GM18505 (cell line): ENCODE measurements at regions not wholly inside any gene's neighbourhood (a gene's known extent, or its start where the extent isn't known, plus 50 kb on each side); places are given as distances from the start of the nearest gene placed in this dataset.

ENCODE experiments used
- ATAC-seq: cut with Tn5 transposase; IDR thresholded peaks from one replicate; pipeline ENCODE4 v1.9.1; 2021; ENCODE audit not compliant: unreplicated experiment
- POLR2A ChIP-seq: IDR thresholded peaks from 4 replicates; pipeline ENCODE4 v1.6.1; 2011; ENCODE audit warnings: borderline replicate concordance; ENCODE audit not compliant: insufficient read depth, insufficient read length; ENCODE audit errors: extremely low read depth

- TF ChIP-seq POLR2A, result no peak
- no peak for ATAC-seq
These were observed 307.5 kb upstream of the FAM241A start for GRCh38 chr4:111837761-111838160.

- ATAC-seq, result peak; percentile 92
- TF ChIP-seq POLR2A, result no peak
These were observed 306.8 kb upstream of the FAM241A start for GRCh38 chr4:111838406-111838930.

GRCh38 chr4:111839141-111839540, 306.1 kb upstream of the FAM241A start:
- TF ChIP-seq POLR2A, result no peak
- no peak for ATAC-seq

- TF ChIP-seq POLR2A, result no peak
- no peak for ATAC-seq
These were observed 302.9 kb upstream of the FAM241A start for GRCh38 chr4:111842336-111842735.

- no peak for ATAC-seq
- TF ChIP-seq POLR2A, result no peak
These were observed 297.8 kb upstream of the FAM241A start for GRCh38 chr4:111847296-111848008.

- no peak for TF ChIP-seq POLR2A
- no peak for ATAC-seq
These were observed 295.4 kb upstream of the FAM241A start for GRCh38 chr4:111849746-111850284.

- TF ChIP-seq POLR2A, result no peak
- no peak for ATAC-seq
These were observed 290.7 kb upstream of the FAM241A start for GRCh38 chr4:111854494-111855087.

- no peak for ATAC-seq
- no peak for TF ChIP-seq POLR2A
These were observed 289.9 kb upstream of the FAM241A start for GRCh38 chr4:111855308-111855707.

GRCh38 chr4:111864066-111864465, 281.2 kb upstream of the FAM241A start:
- no peak for ATAC-seq
- TF ChIP-seq POLR2A, result no peak

- no peak for TF ChIP-seq POLR2A
- no peak for ATAC-seq
These were observed 275.9 kb upstream of the FAM241A start for GRCh38 chr4:111869339-111869738.

- ATAC-seq, result no peak
These were observed 273.5 kb upstream of the FAM241A start for GRCh38 chr4:111871802-111872201.

GRCh38 chr4:111873801-111874200, 271.5 kb upstream of the FAM241A start:
- ATAC-seq, result no peak
- TF ChIP-seq POLR2A, result no peak

More at GRCh38 chr4:111871802-111872201, 273.5 kb upstream of the FAM241A start:
- no peak for TF ChIP-seq POLR2A

- no peak for TF ChIP-seq POLR2A
- no peak for ATAC-seq
These were observed 265.7 kb upstream of the FAM241A start for GRCh38 chr4:111879539-111879938.

GRCh38 chr4:111880116-111880515, 265.1 kb upstream of the FAM241A start:
- no peak for TF ChIP-seq POLR2A
- ATAC-seq, result no peak

GRCh38 chr4:111883557-111883999, 261.7 kb upstream of the FAM241A start:
- no peak for TF ChIP-seq POLR2A
- no peak for ATAC-seq

GRCh38 chr4:111890412-111890811, 254.8 kb upstream of the FAM241A start:
- no peak for TF ChIP-seq POLR2A
- no peak for ATAC-seq
